HCT116 (cell line): ENCODE measurements at regions not wholly inside any gene's neighbourhood (a gene's known extent, or its start where the extent isn't known, plus 50 kb on each side); places are given as distances from the start of the nearest gene placed in this dataset.

Experiments
- ATAC-seq: fragments of 200-7000 bp; cut with Tn5 transposase; 2 replicates; pipeline ENCODE4 v1.9.1; 2020; ENCODE audit warnings: mild to moderate bottlenecking, moderate library complexity
- BruUV-seq: library from RNA; stranded (reverse); fragments of 400-500 nt; replicated peaks from 2 replicates; lab custom pipeline; 2021; lab: Mats Ljungman, UMichigan
- CTCF ChIA-PET: fragments of 300-600 bp; sonication (Branson Sonifier 250); formaldehyde crosslinking; loops from one replicate; lab custom pipeline; 2021; ENCODE audit warnings: antibody characterized with exemption; lab: Charles Lee
- POLR2A ChIA-PET: fragments of 300-600, 350-600 bp; sonication (Branson Sonifier 250); formaldehyde crosslinking; loops from one replicate; lab custom pipeline; 2021; ENCODE audit warnings: antibody characterized with exemption; lab: Charles Lee
- RAD21 ChIA-PET, 2 experiments: fragments of 300-600 bp; sonication (Branson Sonifier 250); formaldehyde crosslinking; loops; one replicate each; lab custom pipeline; 2023; ENCODE audit warnings: low total read pairs in 2 of 2; ENCODE audit not compliant: uncharacterized antibody in 2 of 2, unreplicated experiment in 2 of 2, low non-redundant PET in 1 of 2; lab: Charles Lee
- DNase-seq: peaks from one replicate; pipeline ENCODE4 v3.0.0-alpha.2; 2010; ENCODE audit warnings: low read depth, low spot score
- H2AFZ ChIP-seq: fragments of 200-600 bp; shearing (Covaris generic), sonication (generic); 2 replicates; pipeline ENCODE4 v1.6.1; 2017; ENCODE audit warnings: low read depth, mixed run types, mixed read lengths, antibody characterized with exemption, low read length; ENCODE audit not compliant: poor library complexity, severe bottlenecking
- H3K27ac ChIP-seq: 2 replicates; pipeline ENCODE4 v1.5.1; 2012; ENCODE audit warnings: low read depth, low read length
- H3K27me3 ChIP-seq: fragments of 200-600 bp; sonication (generic); 2 replicates; pipeline ENCODE4 v1.6.1; 2016; ENCODE audit warnings: mixed run types, low read length, mixed read lengths; ENCODE audit not compliant: insufficient read depth
- H3K36me3 ChIP-seq, 2 experiments: fragments of 200-500 bp in 1 of 2; fragments of 200-600 bp in 1 of 2; sonication (Bioruptor generic) in 1 of 2; sonication (generic) in 1 of 2; 2 replicates each; pipeline versions ENCODE4 v1.5.1 to v1.6.1; 2014 to 2016; ENCODE audit warnings: low read length in 2 of 2, inconsistent platforms in 1 of 2, mixed read lengths in 1 of 2, mixed run types in 1 of 2; ENCODE audit not compliant: insufficient read depth in 2 of 2, control insufficient read depth in 1 of 2
- H3K4me1 ChIP-seq, 2 experiments: fragments of 200-600 bp in 1 of 2; sonication (generic) in 1 of 2; 2 replicates each; pipeline versions ENCODE4 v1.5.1 to v1.6.1; 2012 to 2017; ENCODE audit warnings: low read length in 2 of 2, inconsistent platforms in 1 of 2, mild to moderate bottlenecking in 1 of 2, mixed read lengths in 1 of 2, mixed run types in 1 of 2, moderate library complexity in 1 of 2; ENCODE audit not compliant: insufficient read depth in 2 of 2, control insufficient read depth in 1 of 2
- H3K4me2 ChIP-seq: fragments of 200-600 bp; sonication (generic); 2 replicates; pipeline ENCODE4 v1.6.1; 2017; ENCODE audit warnings: mixed run types, low read length, mixed read lengths
- H3K4me3 ChIP-seq, 2 experiments: fragments of 200-600 bp in 1 of 2; sonication (generic) in 1 of 2; replicated peaks in 1 of 2; 2 replicates each; pipeline ENCODE4 v1.5.1; 2011 to 2016; ENCODE audit warnings: low read length in 2 of 2, control low read depth in 1 of 2, low read depth in 1 of 2, mild to moderate bottlenecking in 1 of 2, mixed read lengths in 1 of 2, mixed run types in 1 of 2
- H3K79me2 ChIP-seq: fragments of 200-600 bp; sonication (generic); 2 replicates; pipeline ENCODE4 v1.6.1; 2017; ENCODE audit warnings: mild to moderate bottlenecking, mixed run types, low read length, moderate library complexity, mixed read lengths; ENCODE audit not compliant: insufficient read depth
- H3K9ac ChIP-seq: fragments of 200-600 bp; sonication (generic); 2 replicates; pipeline ENCODE4 v1.6.1; 2016; ENCODE audit warnings: low read length, mixed read lengths
- H3K9me2 ChIP-seq: fragments of 200-600 bp; sonication (generic), shearing (Covaris generic); 2 replicates; pipeline ENCODE4 v1.6.1; 2017; ENCODE audit warnings: mixed run types, mild to moderate bottlenecking, moderate library complexity; ENCODE audit not compliant: insufficient read depth
- H3K9me3 ChIP-seq, 2 experiments: fragments of 200-500 bp in 1 of 2; fragments of 200-600 bp in 1 of 2; sonication (Bioruptor generic) in 1 of 2; sonication (generic) in 1 of 2; 2 replicates each; pipeline ENCODE4 v1.6.1; 2014 to 2017; ENCODE audit warnings: low read length in 2 of 2, mixed read lengths in 2 of 2, inconsistent platforms in 1 of 2, low read depth in 1 of 2, mild to moderate bottlenecking in 1 of 2, mixed run types in 1 of 2, moderate library complexity in 1 of 2; ENCODE audit not compliant: control insufficient read depth in 1 of 2, insufficient read depth in 1 of 2
- H4K20me1 ChIP-seq: fragments of 200-600 bp; sonication (generic), shearing (Covaris generic); 2 replicates; pipeline ENCODE4 v1.6.1; 2017; ENCODE audit warnings: mixed run types, mild to moderate bottlenecking, moderate library complexity; ENCODE audit not compliant: insufficient read depth
- CEBPB ChIP-seq: IDR thresholded peaks from 2 replicates; pipeline ENCODE4 v1.6.1; 2012; ENCODE audit warnings: low read depth
- CTCF ChIP-seq, 3 experiments: fragments of 200-600 bp in 1 of 3; sonication (generic) in 1 of 3; IDR thresholded peaks in 2 of 3; conservative IDR thresholded peaks in 1 of 3; 2 replicates each; pipeline ENCODE4 v1.5.1; 2012 to 2017; ENCODE audit warnings: low read depth in 2 of 3, low read length in 2 of 3, antibody characterized with exemption in 1 of 3, borderline replicate concordance in 1 of 3, control low read depth in 1 of 3, mild to moderate bottlenecking in 1 of 3, mixed read lengths in 1 of 3, mixed run types in 1 of 3, moderate library complexity in 1 of 3; ENCODE audit not compliant: insufficient read depth in 1 of 3
- EGR1 ChIP-seq: IDR thresholded peaks from 2 replicates; pipeline ENCODE4 v1.6.1; 2012; ENCODE audit warnings: low read depth
- ELF1 ChIP-seq: IDR thresholded peaks from 2 replicates; pipeline ENCODE4 v1.6.1; 2012; ENCODE audit warnings: low read depth, borderline replicate concordance
- EZH2phosphoT487 ChIP-seq: fragments of 200-600 bp; IDR thresholded peaks from 2 replicates; pipeline ENCODE4 v1.6.1; 2018; ENCODE audit warnings: antibody characterized with exemption, borderline replicate concordance
- FOSL1 ChIP-seq: IDR thresholded peaks from 2 replicates; pipeline ENCODE4 v1.6.1; 2012; ENCODE audit warnings: low read depth
- JUND ChIP-seq: IDR thresholded peaks from 2 replicates; pipeline ENCODE4 v1.6.1; 2012
- RAD21 ChIP-seq: IDR thresholded peaks from 2 replicates; pipeline ENCODE4 v1.6.1; 2012; ENCODE audit warnings: low read depth, mild to moderate bottlenecking
- REST ChIP-seq: IDR thresholded peaks from 2 replicates; pipeline ENCODE4 v1.6.1; 2012; ENCODE audit warnings: low read depth
- SIN3A ChIP-seq: IDR thresholded peaks from 2 replicates; pipeline ENCODE4 v1.6.1; 2012; ENCODE audit warnings: low read depth
- SP1 ChIP-seq: IDR thresholded peaks from 2 replicates; pipeline ENCODE4 v1.6.1; 2012; ENCODE audit warnings: low read depth
- ZFX ChIP-seq: fragments of 450-650 bp; IDR thresholded peaks from 2 replicates; pipeline ENCODE4 v1.6.1; 2017
- ZNF274 ChIP-seq: fragments of 200-500 bp; sonication (Bioruptor generic); IDR thresholded peaks from 2 replicates; pipeline ENCODE4 v1.6.1; 2014; ENCODE audit warnings: mild to moderate bottlenecking, low read depth, low read length, inconsistent platforms
- intact Hi-C: fragments of 100-400 bp; cut with micrococcal nuclease; formaldehyde crosslinking; loops from 2 replicates; pipeline ENCODE4 v1.10.0; 2022

- no TSS peak for BruUV-seq
- no peak for DNase-seq
- Histone ChIP-seq H3K79me2 (no peaks in the 10 kb centered on the region), H3K9me2 (no peaks in the 10 kb centered on the region), H3K9ac (no peak overlapping the region), H4K20me1 (no peaks in the 10 kb centered on the region), H2AFZ (no peak overlapping the region), H3K36me3 (no peaks in the 10 kb centered on the region), H3K4me1 (no peaks in the 10 kb centered on the region), H3K9me3 (no peaks in the 10 kb centered on the region; a peak in 1 of 4 replicates), H3K4me2 (no peak overlapping the region), H3K27me3 (no peaks in the 10 kb centered on the region), H3K27ac (no peak overlapping the region), H3K4me3 (no peak overlapping the region)
- intact Hi-C loops, result no loop called here
- RAD21 ChIA-PET, result no interaction called here
- CTCF ChIA-PET, result no interaction called here
- ATAC-seq, result no peak
- POLR2A ChIA-PET, result no interaction called here
- TF ChIP-seq EGR1, result no peak
- TF ChIP-seq CEBPB, result no peak
- TF ChIP-seq SP1, result no peak
- TF ChIP-seq SIN3A, result no peak
- no peak for TF ChIP-seq ELF1
- no peak for TF ChIP-seq ZNF274
- no peak for TF ChIP-seq CTCF (IDR thresholded peaks at IDR 0.05 in 2 of 3, conservative IDR thresholded peaks at IDR 0.05 in 1 of 3; ENCODE audit: borderline replicate concordance in 1 of 3, insufficient read depth in 1 of 3, low read depth in 2 of 3, low read length in 2 of 3)
- no peak for TF ChIP-seq ZFX
Observed at GRCh38 chr3:82567029-82567600, 805.7 kb upstream of the GBE1 start.

GRCh38 chr3:82562896-82563295 lies 801.5 kb upstream of the GBE1 start:
- Histone ChIP-seq H3K9me2 (no peaks in the 10 kb centered on the region), H3K36me3 (no peaks in the 10 kb centered on the region), H3K4me3 (no peak overlapping the region), H3K79me2 (no peaks in the 10 kb centered on the region), H3K4me2 (no peak overlapping the region), H3K27ac (no peak overlapping the region), H3K9me3 (no peaks in the 10 kb centered on the region; a peak in 1 of 4 replicates), H3K9ac (no peak overlapping the region), H3K27me3 (no peaks in the 10 kb centered on the region), H3K4me1 (no peaks in the 10 kb centered on the region), H4K20me1 (no peaks in the 10 kb centered on the region; the same call in 1 of the 2 replicates), H2AFZ (no peak overlapping the region)
- ChIA-PET RAD21 (no interaction called here), CTCF (no interaction called here), POLR2A (no interaction called here)
- intact Hi-C loops, result no loop called here
- ATAC-seq (no peak), DNase-seq (no peak)
- BruUV-seq, result no TSS peak
- TF ChIP-seq FOSL1 (no peak), ZFX (no peak), RAD21 (no peak), REST (no peak), EZH2phosphoT487 (no peak), JUND (no peak)
